ENCODE measurements at regions not wholly inside any gene's neighbourhood (a gene's known extent, or its start where the extent isn't known, plus 50 kb on each side); places are given as distances from the start of the nearest gene placed in this dataset.

- TF ChIP-seq CTCF (IDR thresholded peaks at IDR 0.05; ENCODE audit: low read depth, low read length, missing input control) (no peak), YY1 (IDR thresholded peaks at IDR 0.05) (no peak), NR2F2 (IDR thresholded peaks at IDR 0.05) (no peak), RAD21 (IDR thresholded peaks at IDR 0.05) (no peak), GABPA (IDR thresholded peaks at IDR 0.05 in 1 of 2, conservative IDR thresholded peaks at IDR 0.05 in 1 of 2) (no peak), FOXA1 (IDR thresholded peaks at IDR 0.05) (no peak)
- TF ChIP-seq, protein P1, sequence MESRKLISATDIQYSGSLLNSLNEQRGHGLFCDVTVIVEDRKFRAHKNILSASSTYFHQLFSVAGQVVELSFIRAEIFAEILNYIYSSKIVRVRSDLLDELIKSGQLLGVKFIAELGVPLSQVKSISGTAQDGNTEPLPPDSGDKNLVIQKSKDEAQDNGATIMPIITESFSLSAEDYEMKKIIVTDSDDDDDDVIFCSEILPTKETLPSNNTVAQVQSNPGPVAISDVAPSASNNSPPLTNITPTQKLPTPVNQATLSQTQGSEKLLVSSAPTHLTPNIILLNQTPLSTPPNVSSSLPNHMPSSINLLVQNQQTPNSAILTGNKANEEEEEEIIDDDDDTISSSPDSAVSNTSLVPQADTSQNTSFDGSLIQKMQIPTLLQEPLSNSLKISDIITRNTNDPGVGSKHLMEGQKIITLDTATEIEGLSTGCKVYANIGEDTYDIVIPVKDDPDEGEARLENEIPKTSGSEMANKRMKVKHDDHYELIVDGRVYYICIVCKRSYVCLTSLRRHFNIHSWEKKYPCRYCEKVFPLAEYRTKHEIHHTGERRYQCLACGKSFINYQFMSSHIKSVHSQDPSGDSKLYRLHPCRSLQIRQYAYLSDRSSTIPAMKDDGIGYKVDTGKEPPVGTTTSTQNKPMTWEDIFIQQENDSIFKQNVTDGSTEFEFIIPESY (IDR thresholded peaks at IDR 0.05), result no peak
Observed at GRCh38 chr9:129241725-129242124, 63.7 kb upstream of the IER5L start.
